GM12864 (cell line): ENCODE measurements at regions not wholly inside any gene's neighbourhood (a gene's known extent, or its start where the extent isn't known, plus 50 kb on each side); places are given as distances from the start of the nearest gene placed in this dataset.
"Not testable (repeated sequence)": the region's sequence is repeated elsewhere in the genome, so short reads cannot be mapped to it uniquely, and the experiment has no call there.

Experiments
- DNase-seq: peaks from one replicate; pipeline ENCODE4 v3.0.0-alpha.2; 2011; ENCODE audit warnings: low read depth
- H3K4me3 ChIP-seq: 2 replicates; pipeline ENCODE4 v1.5.1; 2011; ENCODE audit warnings: mild to moderate bottlenecking, low read depth, low read length, control low read depth
- TF ChIP-seq, protein P1 (sequence below): IDR thresholded peaks from 2 replicates; pipeline ENCODE4 v1.5.1; 2011; ENCODE audit warnings: low read depth, mild to moderate bottlenecking, moderate library complexity, low read length, control low read depth, inconsistent platforms; ENCODE audit errors: missing control alignments

DNA sequence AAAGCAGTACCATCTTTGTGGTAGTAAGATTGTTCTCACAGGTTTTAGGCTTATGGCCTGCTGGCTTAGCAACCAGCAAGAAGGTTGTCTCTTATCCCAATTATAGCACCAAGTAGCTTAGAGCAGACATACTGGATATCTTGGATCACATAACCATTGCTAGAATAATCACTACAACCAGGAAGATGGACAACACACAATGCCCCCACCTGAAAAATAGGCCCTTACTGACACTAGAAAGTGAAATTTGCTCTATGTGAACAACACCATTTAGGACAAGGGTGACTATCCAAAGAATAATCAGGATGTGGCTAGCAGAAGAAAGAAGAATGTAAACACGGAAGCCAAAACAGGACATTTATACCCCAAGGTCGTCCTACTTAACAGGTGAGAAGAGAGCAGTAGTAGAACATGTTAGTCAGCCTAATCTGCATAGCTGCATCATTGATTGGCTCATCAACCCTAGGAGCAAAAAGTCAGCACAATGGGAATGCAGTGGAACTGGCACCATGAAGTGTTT, 172.7 kb upstream of the MARCKS start:
- DNase-seq = no peak
- no peak overlapping the region for H3K4me3 ChIP-seq
- TF ChIP-seq, protein P1, sequence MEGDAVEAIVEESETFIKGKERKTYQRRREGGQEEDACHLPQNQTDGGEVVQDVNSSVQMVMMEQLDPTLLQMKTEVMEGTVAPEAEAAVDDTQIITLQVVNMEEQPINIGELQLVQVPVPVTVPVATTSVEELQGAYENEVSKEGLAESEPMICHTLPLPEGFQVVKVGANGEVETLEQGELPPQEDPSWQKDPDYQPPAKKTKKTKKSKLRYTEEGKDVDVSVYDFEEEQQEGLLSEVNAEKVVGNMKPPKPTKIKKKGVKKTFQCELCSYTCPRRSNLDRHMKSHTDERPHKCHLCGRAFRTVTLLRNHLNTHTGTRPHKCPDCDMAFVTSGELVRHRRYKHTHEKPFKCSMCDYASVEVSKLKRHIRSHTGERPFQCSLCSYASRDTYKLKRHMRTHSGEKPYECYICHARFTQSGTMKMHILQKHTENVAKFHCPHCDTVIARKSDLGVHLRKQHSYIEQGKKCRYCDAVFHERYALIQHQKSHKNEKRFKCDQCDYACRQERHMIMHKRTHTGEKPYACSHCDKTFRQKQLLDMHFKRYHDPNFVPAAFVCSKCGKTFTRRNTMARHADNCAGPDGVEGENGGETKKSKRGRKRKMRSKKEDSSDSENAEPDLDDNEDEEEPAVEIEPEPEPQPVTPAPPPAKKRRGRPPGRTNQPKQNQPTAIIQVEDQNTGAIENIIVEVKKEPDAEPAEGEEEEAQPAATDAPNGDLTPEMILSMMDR = no peak

DNA sequence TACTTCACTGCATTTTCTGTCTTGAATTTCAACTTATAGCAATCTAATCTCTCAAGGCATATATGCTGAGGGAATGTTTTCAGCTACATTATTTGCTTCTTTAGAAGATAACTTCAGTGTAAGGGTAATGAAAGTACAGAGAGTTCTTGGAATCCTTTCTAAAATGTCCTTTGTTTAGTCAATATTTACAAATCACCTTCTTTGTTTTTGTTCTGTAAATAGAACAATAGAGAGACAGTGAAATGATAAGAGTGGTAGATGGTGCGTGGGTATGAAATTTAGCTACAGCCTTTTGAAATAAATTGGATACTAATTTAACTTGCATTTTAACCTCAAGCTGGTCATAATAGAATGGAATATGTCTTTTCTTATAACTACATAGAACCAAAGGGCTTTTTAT, 171.1 kb upstream of the MARCKS start:
- TF ChIP-seq, protein P1 = no peak
- no peak overlapping the region for H3K4me3 ChIP-seq

DNA sequence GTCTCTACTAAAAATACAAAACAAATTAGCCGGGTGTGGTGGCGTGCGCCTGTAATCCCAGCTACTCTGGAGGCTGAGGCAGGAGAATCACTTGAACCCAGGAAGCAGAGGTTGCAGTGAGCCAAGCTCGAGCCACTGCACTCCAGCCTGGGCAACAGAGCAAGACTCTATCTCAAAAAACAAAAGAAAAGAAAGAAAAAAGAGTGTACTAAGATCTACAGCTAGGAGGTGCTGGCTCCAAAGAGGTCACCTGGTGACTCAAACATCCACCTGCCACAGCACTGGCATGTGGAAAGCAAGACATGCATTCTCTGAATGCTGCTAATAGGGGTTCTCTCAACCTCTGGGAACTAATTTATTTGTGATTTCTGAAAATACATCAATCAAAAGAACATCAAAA, 167.5 kb upstream of the MARCKS start:
- not testable (repeated sequence) for H3K4me3 ChIP-seq, DNase-seq

More for the DNA sequence above, 171.1 kb upstream of the MARCKS start:
- DNase-seq = no peak

DNA sequence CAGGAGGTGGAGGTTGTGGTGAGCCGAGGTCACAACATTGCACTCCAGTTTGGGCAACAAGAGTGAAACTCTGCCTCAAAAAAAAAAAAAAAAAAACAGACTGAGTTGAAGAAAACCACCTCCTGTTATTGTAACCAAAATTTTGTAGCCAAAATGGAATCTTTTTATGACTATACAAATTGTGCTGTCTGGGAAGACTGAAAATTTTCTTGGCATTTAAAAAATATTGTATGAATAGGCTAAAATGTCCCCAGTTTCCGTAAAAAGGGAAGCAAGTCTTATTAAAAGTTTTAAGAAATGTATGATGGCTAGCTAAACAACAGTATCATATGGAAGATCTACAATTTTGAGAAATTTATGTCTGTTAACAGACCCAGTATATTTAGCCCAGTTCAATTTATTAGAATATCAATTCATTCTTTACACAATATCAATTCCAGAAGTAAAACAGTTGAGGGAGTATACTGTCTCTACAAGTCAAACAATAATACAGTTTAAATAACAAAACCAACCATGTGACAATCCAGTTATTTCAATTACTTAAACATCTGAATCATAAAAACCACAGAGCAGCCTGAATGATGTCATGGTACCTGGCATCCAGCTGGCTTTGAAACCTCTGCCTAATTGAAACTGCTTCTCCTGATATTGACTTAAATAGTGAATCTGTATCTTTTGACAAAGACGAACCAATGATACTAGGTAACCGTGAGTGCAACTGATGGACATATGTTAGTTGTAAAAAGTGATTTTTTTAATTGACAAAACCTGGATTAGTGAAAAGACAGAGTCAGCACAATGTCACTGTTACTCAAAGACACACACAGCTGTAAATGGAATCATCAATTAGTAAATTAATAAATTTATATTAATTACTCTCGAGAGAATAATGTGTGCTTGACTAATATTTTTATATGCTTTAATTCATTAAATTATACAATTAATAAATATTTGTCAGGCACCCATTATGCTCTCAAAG, 166.6 kb upstream of the MARCKS start:
- no peak overlapping the region for H3K4me3 ChIP-seq
- TF ChIP-seq, protein P1 = no peak
- no peak for DNase-seq

DNA sequence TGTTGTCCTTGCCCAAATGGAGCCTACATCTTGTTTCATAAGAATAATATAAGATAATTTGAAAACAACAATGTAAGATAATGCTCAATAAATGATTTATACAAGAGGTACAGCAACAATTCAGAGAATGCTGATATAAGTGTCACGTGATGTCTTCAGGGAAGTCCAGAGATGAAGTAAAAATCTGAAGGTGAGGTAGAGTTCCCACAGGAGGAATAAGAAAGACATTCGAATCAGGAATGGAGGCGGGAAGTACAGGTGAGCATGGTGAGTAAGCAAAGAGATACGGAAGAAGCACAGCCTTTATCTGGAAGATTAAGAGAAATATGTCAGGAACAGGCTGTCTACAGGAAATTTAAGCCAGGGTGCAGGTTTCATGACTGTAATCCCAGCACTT, 165.9 kb upstream of the MARCKS start:
- DNase-seq = no peak
- TF ChIP-seq, protein P1 = no peak
- H3K4me3 ChIP-seq = no peak overlapping the region

DNA sequence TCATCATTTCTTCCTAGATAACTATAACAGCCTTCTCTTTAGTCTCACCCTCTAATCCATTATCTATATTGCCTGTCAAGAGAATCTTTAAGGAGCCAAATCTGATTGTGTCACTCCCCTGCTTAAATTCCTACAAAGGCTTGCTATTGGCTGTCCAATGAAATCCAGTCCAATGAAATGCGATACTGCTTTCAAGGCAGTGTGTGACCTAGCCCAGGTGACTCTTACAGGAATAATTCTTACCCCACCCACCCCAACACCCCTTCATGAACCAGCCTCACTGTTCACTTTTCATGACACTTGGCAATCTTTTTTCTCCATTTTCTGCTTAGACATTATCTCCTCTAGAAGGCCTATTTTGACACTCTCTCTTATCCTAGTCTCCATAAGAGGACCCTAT, 163.3 kb upstream of the MARCKS start:
- H3K4me3 ChIP-seq = no peak overlapping the region
- TF ChIP-seq, protein P1 = no peak
- DNase-seq = no peak

DNA sequence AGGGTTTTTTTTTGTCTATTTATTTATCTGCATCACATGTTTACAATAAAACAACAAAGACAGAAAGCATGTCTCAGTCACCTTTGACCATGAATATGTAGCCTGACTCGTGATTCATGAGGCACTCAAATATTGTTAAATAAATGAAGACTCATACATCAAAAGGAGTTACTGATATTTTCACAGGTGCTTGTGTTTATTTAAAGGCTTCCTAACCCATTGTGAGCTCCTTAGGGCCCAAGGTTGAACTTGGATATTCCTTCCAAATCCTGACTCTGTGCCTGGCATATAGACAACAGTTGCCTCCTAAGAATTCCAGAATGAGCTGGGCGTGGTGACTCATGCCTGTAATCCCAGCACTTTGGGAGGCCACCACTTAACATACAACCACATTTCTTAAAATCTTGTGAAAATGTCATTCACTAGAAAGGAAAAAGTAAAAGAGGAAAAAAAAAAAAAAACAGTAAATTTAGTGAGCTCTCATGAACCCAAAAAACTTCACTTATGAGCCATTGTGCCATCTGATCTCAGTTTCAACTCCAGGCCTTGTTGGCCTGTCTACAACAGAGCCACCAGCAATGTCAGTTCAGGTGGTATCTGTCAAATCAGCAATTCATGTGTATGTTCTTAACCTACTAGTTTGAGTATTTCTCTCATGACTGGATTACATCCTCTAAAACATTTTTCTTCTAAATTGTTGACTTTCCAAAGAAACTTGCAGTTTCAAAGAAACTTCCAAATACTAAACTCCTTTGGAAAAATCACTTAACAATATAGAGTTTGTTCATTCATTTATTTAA, 162.7 kb upstream of the MARCKS start:
- no peak overlapping the region for H3K4me3 ChIP-seq
- TF ChIP-seq, protein P1 = no peak
- no peak for DNase-seq
